Skin epidermis (tissue), 12 donors: ENCODE measurements at regions not wholly inside any gene's neighbourhood (a gene's known extent, or its start where the extent isn't known, plus 50 kb on each side); places are given as distances from the start of the nearest gene placed in this dataset.
A peak's percentile ranks its signal among the peaks of the same experiment; 100 is the strongest.

Experiments used
- H3K27ac ChIP-seq, 21 experiments: fragments of 200-600 bp; sonication (generic) in 11 of 21; one replicate each; pipeline ENCODE4 v1.5.0; 2020; ENCODE audit warnings: mild to moderate bottlenecking in 3 of 21, inconsistent platforms in 2 of 21, moderate library complexity in 2 of 21
- H3K4me3 ChIP-seq, 7 experiments: fragments of 200-600 bp; sonication (generic) in 2 of 7; one replicate each; pipeline ENCODE4 v1.5.0; 2020; ENCODE audit warnings: inconsistent platforms in 2 of 7, mild to moderate bottlenecking in 2 of 7, moderate library complexity in 1 of 7

DNA sequence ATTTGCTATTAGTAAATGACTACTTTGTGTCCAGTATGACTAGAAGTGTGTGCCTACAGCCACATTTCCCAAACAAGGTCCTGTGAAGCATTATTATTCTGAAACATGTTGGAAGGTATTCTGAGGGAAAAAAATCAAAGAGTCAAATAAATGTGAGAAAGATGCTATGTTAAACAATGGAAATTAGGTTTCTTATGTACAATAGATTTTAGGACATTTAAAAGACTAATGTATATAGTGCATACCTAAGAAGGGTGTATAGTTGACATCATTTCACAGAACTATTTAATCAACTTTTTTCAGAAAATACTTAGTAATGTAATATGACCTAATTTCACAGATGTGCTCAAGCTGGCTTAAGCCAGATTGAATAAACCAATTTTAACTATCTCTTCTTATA lies 582.5 kb downstream of the USP25 start:
- H3K4me3 ChIP-seq: no peak overlapping the region
- no peak overlapping the region for H3K27ac ChIP-seq

GRCh38 chr21:16315223-16315622 lies 585.4 kb downstream of the USP25 start:
- no peak overlapping the region for H3K4me3 ChIP-seq

GRCh38 chr21:16318651-16319300 lies 589.0 kb downstream of the USP25 start:
- H3K4me3 ChIP-seq: peak overlapping the region in 1 of 7 experiments; percentile 20
- H3K27ac ChIP-seq: no peak overlapping the region

More at GRCh38 chr21:16315223-16315622, 585.4 kb downstream of the USP25 start:
- no peak overlapping the region for H3K27ac ChIP-seq

- Histone ChIP-seq H3K4me3 (no peak overlapping the region), H3K27ac (no peak overlapping the region)
These were observed 590.3 kb downstream of the USP25 start for GRCh38 chr21:16320110-16320509.

GRCh38 chr21:16322454-16322853 lies 592.7 kb downstream of the USP25 start:
- Histone ChIP-seq H3K4me3 (no peak overlapping the region), H3K27ac (no peak overlapping the region)

DNA sequence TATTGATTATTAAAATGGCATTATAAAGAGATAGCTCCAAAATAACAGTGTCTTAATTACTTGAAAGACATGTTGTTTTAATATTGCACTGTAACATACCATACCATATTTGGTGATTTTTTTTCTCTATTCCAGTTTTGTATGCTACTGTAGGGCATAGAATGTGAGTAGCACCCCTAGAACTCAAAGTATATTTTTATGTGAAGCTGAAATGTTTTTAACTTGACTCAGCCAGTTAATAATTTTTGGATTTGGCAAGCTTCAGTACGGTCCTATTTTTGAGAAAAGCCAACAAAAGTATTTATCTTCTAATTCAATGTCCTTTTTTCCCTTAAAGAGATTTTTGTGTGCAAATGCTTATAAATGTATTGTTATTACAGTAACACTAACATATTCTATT lies 593.8 kb downstream of the USP25 start:
- Histone ChIP-seq H3K27ac (peak overlapping the region in 1 of 21 experiments; percentile 6), H3K4me3 (no peak overlapping the region)

DNA sequence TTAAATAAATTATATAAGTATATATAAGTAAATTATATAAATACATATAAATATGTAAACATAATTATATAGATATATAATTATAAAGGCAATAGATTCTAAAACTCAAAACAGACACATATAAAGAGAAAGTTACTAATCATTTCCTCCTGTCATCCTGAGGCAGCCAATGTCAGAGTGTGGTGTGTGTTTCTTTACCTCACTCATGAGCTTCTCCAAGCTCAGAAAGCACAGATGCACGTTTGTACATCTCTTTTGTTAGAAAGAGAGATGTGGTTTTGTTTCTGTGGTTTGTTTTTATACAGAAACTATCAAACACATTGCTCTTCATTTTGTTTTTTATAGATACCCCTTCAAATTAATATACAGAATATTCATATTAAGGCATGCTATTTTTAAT lies 594.8 kb downstream of the USP25 start:
- no peak overlapping the region for H3K4me3 ChIP-seq
- H3K27ac ChIP-seq: peak overlapping the region in 1 of 21 experiments; percentile 28

DNA sequence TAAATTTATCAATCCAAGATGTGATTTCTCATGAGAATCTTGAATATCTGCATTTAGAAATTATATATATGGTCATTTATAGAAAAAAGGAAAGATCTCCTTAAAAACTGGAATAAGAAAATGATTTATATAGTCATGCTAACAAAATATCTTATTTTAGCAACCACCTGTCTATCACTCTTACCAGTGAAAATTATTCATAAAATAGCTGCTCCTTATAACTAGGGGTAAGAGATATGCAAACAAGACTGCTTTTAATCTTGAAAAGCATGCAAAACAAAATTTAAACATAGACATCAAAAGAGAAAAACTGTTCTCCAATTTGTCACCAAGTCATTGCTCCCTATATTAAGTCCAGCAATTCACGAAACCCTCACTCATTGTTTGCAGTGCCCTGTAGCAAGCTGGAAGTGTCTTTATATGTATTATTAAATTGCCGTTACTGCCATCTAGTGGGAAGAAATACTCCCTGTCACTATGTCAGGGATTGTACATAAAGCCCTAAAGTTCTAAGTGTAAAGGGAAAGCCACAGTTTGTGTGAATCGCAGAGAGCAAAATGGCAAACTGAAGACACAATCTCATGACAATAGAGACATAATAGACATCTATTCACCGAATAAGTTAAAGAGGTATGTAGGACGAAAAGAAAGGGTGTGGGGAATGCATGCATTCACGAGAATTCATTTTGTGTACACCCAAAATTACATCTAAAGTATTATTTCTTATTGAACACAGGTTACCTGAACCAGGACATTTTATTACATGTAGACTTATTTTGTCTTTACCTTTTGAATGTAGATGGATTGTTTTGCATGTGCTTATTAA lies 600.5 kb downstream of the USP25 start:
- peak overlapping the region in 1 of 21 experiments; percentile 2 for H3K27ac ChIP-seq

DNA sequence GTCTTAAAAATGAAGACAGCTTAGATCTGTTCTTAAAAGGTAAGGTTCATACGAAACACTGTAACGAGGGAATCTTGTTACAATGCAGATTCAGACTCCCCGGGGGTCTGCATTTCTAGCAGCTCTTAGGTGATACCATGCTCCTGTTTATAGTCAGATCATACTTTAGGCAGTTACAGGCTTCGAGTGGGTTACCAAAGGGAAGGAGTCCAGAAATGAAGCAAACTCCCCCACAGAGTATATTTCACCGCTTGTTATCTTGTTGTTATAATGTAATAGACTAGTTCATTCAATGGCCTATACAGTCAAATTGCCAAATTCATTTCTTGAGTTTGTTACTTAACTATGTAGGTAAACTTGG lies 601.1 kb downstream of the USP25 start:
- Histone ChIP-seq H3K27ac (peak overlapping the region in 1 of 21 experiments; percentile 2), H3K4me3 (no peak overlapping the region)

More for the DNA sequence above, 600.5 kb downstream of the USP25 start:
- H3K4me3 ChIP-seq: no peak overlapping the region

GRCh38 chr21:16337266-16337665 lies 607.5 kb downstream of the USP25 start:
- no peak overlapping the region for H3K27ac ChIP-seq

DNA sequence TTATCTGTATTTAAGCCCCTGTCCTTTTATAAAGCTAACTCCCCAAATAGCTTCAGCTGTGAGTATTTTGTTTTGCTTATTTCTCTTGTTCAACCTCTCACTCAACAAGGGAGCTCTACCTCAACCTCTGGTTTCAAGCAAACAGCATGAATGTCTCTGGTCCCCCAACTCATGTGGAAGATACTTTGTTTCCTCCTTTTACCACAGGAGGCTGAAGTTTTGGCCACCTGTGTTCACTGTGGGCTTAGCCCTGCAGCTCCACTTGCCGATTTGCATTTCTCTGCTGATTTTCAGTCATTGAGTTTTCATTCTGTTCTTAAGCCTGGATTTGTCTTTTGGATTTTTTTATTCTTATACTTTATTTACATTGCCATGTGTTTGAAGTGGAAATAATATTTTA lies 613.1 kb downstream of the USP25 start:
- H3K4me3 ChIP-seq: no peak overlapping the region
- no peak overlapping the region for H3K27ac ChIP-seq

More at GRCh38 chr21:16337266-16337665, 607.5 kb downstream of the USP25 start:
- H3K4me3 ChIP-seq: no peak overlapping the region

GRCh38 chr21:16343776-16344175 lies 614.0 kb downstream of the USP25 start:
- H3K4me3 ChIP-seq: no peak overlapping the region
- no peak overlapping the region for H3K27ac ChIP-seq

- H3K27ac ChIP-seq: no peak overlapping the region
- no peak overlapping the region for H3K4me3 ChIP-seq
These were observed 616.0 kb downstream of the USP25 start for GRCh38 chr21:16345757-16346156.

- no peak overlapping the region for H3K27ac ChIP-seq
These were observed 617.4 kb downstream of the USP25 start for GRCh38 chr21:16347223-16347622.

GRCh38 chr21:16353764-16354163 lies 624.0 kb downstream of the USP25 start:
- Histone ChIP-seq H3K27ac (no peak overlapping the region), H3K4me3 (no peak overlapping the region)

More at GRCh38 chr21:16347223-16347622, 617.4 kb downstream of the USP25 start:
- H3K4me3 ChIP-seq: no peak overlapping the region

DNA sequence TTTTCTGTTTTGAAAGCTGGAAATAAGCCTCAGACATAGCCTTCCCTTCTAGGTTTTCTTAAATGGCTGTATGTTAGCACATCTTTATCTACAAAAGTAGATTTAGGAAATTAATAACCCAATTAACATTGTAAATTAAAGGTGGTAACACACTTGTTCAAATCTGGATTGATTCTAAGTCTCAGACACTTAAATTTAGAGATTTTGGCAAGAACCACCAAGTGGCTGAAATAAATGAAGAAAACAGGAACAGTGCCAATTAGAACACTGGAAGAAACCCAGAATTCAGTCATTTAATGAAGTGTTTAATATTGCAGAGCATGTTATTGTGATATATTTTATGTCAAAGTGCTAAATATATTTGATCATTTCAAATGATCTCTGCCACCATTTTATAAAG lies 628.2 kb downstream of the USP25 start:
- Histone ChIP-seq H3K4me3 (no peak overlapping the region), H3K27ac (no peak overlapping the region)

DNA sequence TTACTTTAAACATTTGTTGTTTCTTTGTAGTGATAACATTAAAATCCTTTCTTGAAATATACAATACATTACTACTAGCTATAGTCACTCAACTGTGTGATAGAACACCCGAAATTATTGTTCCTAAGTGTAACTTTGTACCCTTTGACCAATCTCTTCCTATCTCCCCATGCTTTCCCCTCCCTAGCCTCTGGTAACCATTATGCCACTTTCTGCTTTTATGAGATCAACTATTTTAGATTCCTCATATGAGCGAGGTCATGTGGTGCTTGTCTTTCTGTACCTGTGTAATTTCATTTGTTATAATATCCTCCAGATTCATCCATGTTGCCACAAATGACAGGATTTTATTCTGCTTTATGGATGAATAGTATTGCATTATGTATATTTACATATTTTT lies 629.0 kb downstream of the USP25 start:
- Histone ChIP-seq H3K4me3 (no peak overlapping the region), H3K27ac (no peak overlapping the region)

DNA sequence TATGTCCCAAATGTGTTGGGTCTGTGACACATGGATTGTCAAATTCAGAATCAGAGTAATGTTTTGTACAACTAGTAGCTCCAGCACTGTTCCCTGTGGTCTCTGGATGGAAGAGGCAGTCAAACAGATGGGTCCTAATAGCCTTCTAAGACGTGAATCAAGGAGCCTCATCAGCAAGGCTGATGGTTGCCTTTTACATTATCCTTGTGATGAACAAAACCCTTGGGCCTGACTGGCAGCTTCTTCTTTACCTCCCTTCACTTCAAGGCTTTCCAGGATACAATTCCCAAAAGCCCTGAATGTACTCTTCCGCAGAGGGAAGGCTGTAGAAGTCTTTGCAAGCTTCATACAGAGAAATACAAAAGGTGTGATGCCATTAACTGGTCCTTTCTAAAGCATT lies 633.3 kb downstream of the USP25 start:
- Histone ChIP-seq H3K27ac (no peak overlapping the region), H3K4me3 (no peak overlapping the region)

DNA sequence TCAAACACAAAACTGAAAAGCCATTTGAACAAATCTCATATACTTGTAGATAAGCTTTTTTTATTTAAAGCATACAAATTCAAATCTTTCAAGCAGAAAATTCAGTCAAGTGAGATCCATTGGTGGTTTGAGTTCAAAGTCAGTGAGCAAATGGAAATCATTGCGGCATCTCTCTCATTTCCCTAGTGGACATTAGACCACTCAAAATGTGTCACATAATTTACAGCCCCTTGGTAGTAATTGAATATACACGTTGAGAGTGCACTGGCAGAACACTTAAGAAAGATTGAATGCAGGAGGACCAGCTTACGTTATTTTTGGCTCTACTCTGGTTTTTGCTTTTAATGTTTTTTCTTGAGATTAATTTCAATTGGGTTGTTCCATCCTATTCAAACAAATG lies 633.7 kb downstream of the USP25 start:
- Histone ChIP-seq H3K4me3 (no peak overlapping the region), H3K27ac (no peak overlapping the region)

DNA sequence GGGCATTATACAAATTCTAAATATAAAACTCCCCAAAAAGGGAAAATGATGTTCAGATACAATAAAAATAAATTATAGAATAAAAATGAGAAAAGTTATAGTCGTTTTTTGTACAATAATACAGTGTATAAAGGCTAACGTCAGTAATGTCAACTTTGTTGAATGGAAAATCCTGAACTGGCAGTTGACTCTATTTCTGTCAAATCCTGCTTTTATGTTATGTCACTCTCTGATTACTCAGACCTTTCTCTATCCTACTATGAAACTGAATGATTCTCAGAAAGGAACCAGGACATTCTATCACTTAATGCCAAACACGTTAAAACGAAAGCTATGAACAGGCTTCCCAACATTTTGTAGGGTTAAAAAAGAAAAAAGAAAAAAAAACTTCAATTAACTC lies 636.4 kb downstream of the USP25 start:
- Histone ChIP-seq H3K4me3 (no peak overlapping the region), H3K27ac (no peak overlapping the region)

- H3K27ac ChIP-seq: no peak overlapping the region
- H3K4me3 ChIP-seq: no peak overlapping the region
These were observed 637.3 kb downstream of the USP25 start for GRCh38 chr21:16367079-16367478.
